OCI-LY1 (cell line): ENCODE measurements at regions not wholly inside any gene's neighbourhood (a gene's known extent, or its start where the extent isn't known, plus 50 kb on each side); places are given as distances from the start of the nearest gene placed in this dataset.

Experiments
- H2AFZ ChIP-seq: fragments of 200-600 bp; sonication (generic), shearing (Covaris generic); 2 replicates; pipeline ENCODE4 v1.6.0; 2014; ENCODE audit warnings: antibody characterized with exemption, mild to moderate bottlenecking, low read length
- H3F3A ChIP-seq: fragments of 200-600 bp; sonication (generic), shearing (Covaris generic); 2 replicates; pipeline ENCODE4 v1.6.0; 2014; ENCODE audit warnings: mild to moderate bottlenecking, antibody characterized with exemption, low read length, moderate library complexity; ENCODE audit not compliant: insufficient read depth
- H3K27ac ChIP-seq: fragments of 200-600 bp; sonication (generic); 2 replicates; pipeline ENCODE4 v1.5.1; 2014; ENCODE audit warnings: low read length, mixed run types, mild to moderate bottlenecking, low read depth; ENCODE audit not compliant: poor library complexity, severe bottlenecking
- H3K27me3 ChIP-seq: fragments of 200-600 bp; sonication (generic); 2 replicates; pipeline ENCODE4 v1.6.0; 2014; ENCODE audit warnings: antibody characterized with exemption, mild to moderate bottlenecking, low read length, moderate library complexity; ENCODE audit not compliant: insufficient read depth
- H3K36me3 ChIP-seq: fragments of 200-600 bp; sonication (generic); 2 replicates; pipeline ENCODE4 v1.6.1; 2014; ENCODE audit warnings: mild to moderate bottlenecking, antibody characterized with exemption, low read length, moderate library complexity, mixed read lengths; ENCODE audit not compliant: insufficient read depth
- H3K4me1 ChIP-seq: fragments of 200-600 bp; sonication (generic); 2 replicates; pipeline ENCODE4 v1.5.1; 2014; ENCODE audit warnings: mild to moderate bottlenecking, low read length, moderate library complexity; ENCODE audit not compliant: insufficient read depth, severe bottlenecking
- H3K4me2 ChIP-seq: fragments of 200-600 bp; sonication (generic), shearing (Covaris generic); 2 replicates; pipeline ENCODE4 v1.6.1; 2014; ENCODE audit warnings: low read length
- H3K4me3 ChIP-seq: fragments of 200-600 bp; sonication (generic); 2 replicates; pipeline ENCODE4 v1.5.1; 2014; ENCODE audit warnings: low read length, low read depth, mild to moderate bottlenecking, mixed read lengths; ENCODE audit not compliant: poor library complexity, severe bottlenecking
- H3K79me2 ChIP-seq: fragments of 200-600 bp; shearing (Covaris generic); 2 replicates; pipeline ENCODE4 v1.6.1; 2016; ENCODE audit warnings: mixed run types, low read length, mixed read lengths; ENCODE audit not compliant: insufficient read depth
- H3K9ac ChIP-seq: fragments of 200-600 bp; sonication (generic), shearing (Covaris generic); 2 replicates; pipeline ENCODE4 v1.6.1; 2014; ENCODE audit warnings: mild to moderate bottlenecking, low read length, mixed read lengths
- H3K9me2 ChIP-seq: fragments of 200-600 bp; sonication (generic), shearing (Covaris generic); 2 replicates; pipeline ENCODE4 v1.6.1; 2014; ENCODE audit warnings: low read depth, mild to moderate bottlenecking, low read length, mixed read lengths
- H3K9me3 ChIP-seq: fragments of 200-600 bp; shearing (Covaris generic); 2 replicates; pipeline ENCODE4 v1.6.1; 2014; ENCODE audit warnings: low read length, mixed read lengths
- H4K20me1 ChIP-seq: fragments of 200-600 bp; sonication (generic), shearing (Covaris generic); 2 replicates; pipeline ENCODE4 v1.6.0; 2016; ENCODE audit warnings: mild to moderate bottlenecking, low read length; ENCODE audit not compliant: insufficient read depth
- CTCF ChIP-seq: fragments of 200-600 bp; sonication (generic), shearing (Covaris generic); IDR thresholded peaks from 2 replicates; pipeline ENCODE4 v1.5.1; 2017; ENCODE audit warnings: mild to moderate bottlenecking, antibody characterized with exemption, low read length, moderate library complexity, mixed read lengths
- EZH2 ChIP-seq: fragments of 200-600 bp; sonication (generic), shearing (Covaris generic); IDR thresholded peaks from 2 replicates; pipeline ENCODE4 v1.8.0; 2017; ENCODE audit warnings: borderline replicate concordance, mixed run types, mild to moderate bottlenecking, antibody characterized with exemption, low read length, moderate library complexity, mixed read lengths

DNA sequence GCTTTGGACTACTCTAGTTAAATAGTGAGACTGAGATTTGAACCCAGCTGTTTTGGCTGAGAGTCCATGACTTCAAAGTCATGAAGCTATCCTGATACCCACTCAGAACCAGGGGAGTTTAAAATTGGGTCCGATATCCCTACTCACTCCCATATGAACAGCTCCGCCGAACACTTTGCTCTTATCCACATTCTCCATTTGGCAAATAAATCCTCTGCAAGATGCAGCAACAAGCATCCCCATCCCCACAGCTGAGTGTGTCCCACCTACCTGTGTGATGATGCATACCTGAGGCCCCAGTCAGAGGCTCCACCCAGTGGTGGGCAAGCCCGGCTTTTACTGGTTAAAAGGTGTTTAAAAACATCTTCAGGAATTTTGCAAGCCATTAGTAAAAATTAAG lies 108.3 kb upstream of the SLC24A3 start:
- no peaks in the 10 kb centered on the region for H4K20me1 ChIP-seq
- H2AFZ ChIP-seq = no peak overlapping the region
- no peaks in the 10 kb centered on the region for H3K9me2 ChIP-seq
- H3K4me2 ChIP-seq = no peak overlapping the region
- H3K36me3 ChIP-seq = no peaks in the 10 kb centered on the region
- H3K4me1 ChIP-seq = no peaks in the 10 kb centered on the region
- TF ChIP-seq CTCF = no peak
- TF ChIP-seq EZH2 = no peak
- H3K27me3 ChIP-seq = no peaks in the 10 kb centered on the region
- H3K9me3 ChIP-seq = no peaks in the 10 kb centered on the region
- no peak overlapping the region for H3K9ac ChIP-seq
- H3K4me3 ChIP-seq = no peak overlapping the region
- no peaks in the 10 kb centered on the region for H3K79me2 ChIP-seq
- no peak overlapping the region for H3K27ac ChIP-seq
- no peaks in the 10 kb centered on the region for H3F3A ChIP-seq

DNA sequence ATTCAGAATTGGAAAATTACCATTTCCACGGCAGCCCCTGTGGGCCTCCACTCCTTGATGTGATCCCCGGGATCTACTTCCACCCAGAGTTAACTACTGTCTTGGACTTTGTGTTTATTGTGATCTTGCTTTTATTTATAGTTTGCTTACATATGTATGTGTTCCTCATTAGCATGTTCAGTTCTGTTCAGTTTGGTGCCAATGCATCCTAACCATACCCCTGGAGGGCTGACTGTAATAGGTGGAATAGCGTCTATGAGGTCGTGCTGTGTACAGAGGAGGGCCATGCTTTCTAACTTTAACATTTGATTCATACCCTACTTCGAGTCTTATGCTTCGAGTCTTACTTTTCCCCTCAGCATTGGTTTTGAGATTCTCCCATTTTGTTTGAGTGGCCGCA lies 104.3 kb upstream of the SLC24A3 start:
- Histone ChIP-seq H3K9me3 (no peaks in the 10 kb centered on the region), H3K9ac (no peak overlapping the region), H4K20me1 (no peaks in the 10 kb centered on the region), H3K4me2 (no peak overlapping the region), H3K4me3 (no peak overlapping the region), H3K4me1 (no peaks in the 10 kb centered on the region), H3K27me3 (no peaks in the 10 kb centered on the region), H3F3A (no peaks in the 10 kb centered on the region), H3K36me3 (no peaks in the 10 kb centered on the region), H3K27ac (no peak overlapping the region), H3K9me2 (no peaks in the 10 kb centered on the region), H3K79me2 (no peaks in the 10 kb centered on the region), H2AFZ (no peak overlapping the region)
- TF ChIP-seq EZH2 = no peak
- TF ChIP-seq CTCF = no peak

DNA sequence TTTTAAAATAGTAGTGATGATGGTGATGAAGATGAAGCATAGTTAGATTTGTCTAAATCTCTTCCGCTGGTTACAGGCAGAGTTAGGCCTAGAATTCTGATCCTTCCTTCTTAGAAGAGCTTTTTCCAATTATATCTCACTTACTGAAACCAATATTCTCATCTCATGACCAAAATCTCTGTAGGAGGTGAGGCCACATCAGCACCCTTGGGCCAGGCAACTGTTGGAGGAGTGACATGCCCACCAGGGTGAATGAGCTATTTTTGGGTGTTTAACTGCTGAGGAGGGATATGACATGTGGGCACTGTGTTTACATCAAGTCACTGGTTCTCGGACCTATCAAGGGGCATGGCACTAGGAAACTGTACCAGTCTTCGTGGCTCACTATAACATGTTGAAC lies 102.2 kb upstream of the SLC24A3 start:
- Histone ChIP-seq H3K9me3 (no peaks in the 10 kb centered on the region), H3K27ac (no peak overlapping the region), H3K9me2 (no peaks in the 10 kb centered on the region), H3K79me2 (no peaks in the 10 kb centered on the region), H3K4me1 (no peaks in the 10 kb centered on the region), H3F3A (no peaks in the 10 kb centered on the region), H3K4me3 (no peak overlapping the region), H4K20me1 (no peaks in the 10 kb centered on the region), H2AFZ (no peak overlapping the region), H3K36me3 (no peaks in the 10 kb centered on the region), H3K27me3 (no peaks in the 10 kb centered on the region), H3K4me2 (no peak overlapping the region), H3K9ac (no peak overlapping the region)
- TF ChIP-seq CTCF (no peak), EZH2 (no peak)
